Endothelial cell of umbilical vein (primary cell): ENCODE measurements at regions not wholly inside any gene's neighbourhood (a gene's known extent, or its start where the extent isn't known, plus 50 kb on each side); places are given as distances from the start of the nearest gene placed in this dataset.

Experiments used
- BruUV-seq: library from RNA; stranded (reverse); fragments of 400-500 nt; replicated peaks from 2 replicates; lab custom pipeline; 2021; lab: Mats Ljungman, UMichigan
- CTCF ChIA-PET: fragments of 300-600, 350-600 bp; sonication (Branson Sonifier 250); formaldehyde crosslinking; loops from one replicate; lab custom pipeline; 2021; ENCODE audit warnings: antibody characterized with exemption, inconsistent platforms; lab: Charles Lee
- POLR2A ChIA-PET: fragments of 300-600, 350-600 bp; sonication (Branson Sonifier 250); formaldehyde crosslinking; loops from one replicate; lab custom pipeline; 2021; ENCODE audit warnings: antibody characterized with exemption, inconsistent platforms; lab: Charles Lee
- DNase-seq: peaks from one replicate; pipeline ENCODE4 v3.0.0-alpha.2; 2011; ENCODE audit warnings: low read depth, low spot score
- FAIRE-seq: peaks from 2 replicates; lab custom pipeline; 2011; peaks lifted over from hg19 to GRCh38; lab: Jason Lieb, UNC
- H2AFZ ChIP-seq: 2 replicates; pipeline ENCODE4 v1.6.0; 2012; ENCODE audit warnings: low read depth, low read length, control low read depth, inconsistent platforms
- H3K27ac ChIP-seq: 2 replicates; pipeline ENCODE4 v1.5.1; 2011; ENCODE audit warnings: low read depth, mild to moderate bottlenecking, control low read depth, low read length, moderate library complexity; ENCODE audit not compliant: insufficient read depth
- H3K27me3 ChIP-seq, 2 experiments: 2 replicates each; pipeline versions ENCODE4 v1.6.0 to v1.6.1; 2011; ENCODE audit warnings: low read length in 2 of 2, mixed read lengths in 1 of 2; ENCODE audit not compliant: control insufficient read depth in 2 of 2, insufficient read depth in 2 of 2
- H3K36me3 ChIP-seq, 2 experiments: 2 replicates in 1 of 2; 3 replicates in 1 of 2; pipeline ENCODE4 v1.5.1; 2011; ENCODE audit warnings: low read length in 2 of 2, mild to moderate bottlenecking in 1 of 2, moderate library complexity in 1 of 2; ENCODE audit not compliant: control insufficient read depth in 2 of 2, insufficient read depth in 2 of 2; ENCODE audit errors: extremely low read depth in 1 of 2
- H3K4me1 ChIP-seq: 3 replicates; pipeline ENCODE4 v1.5.1; 2011; ENCODE audit warnings: mild to moderate bottlenecking, low read length; ENCODE audit not compliant: control insufficient read depth, insufficient read depth; ENCODE audit errors: extremely low read depth
- H3K4me2 ChIP-seq: 2 replicates; pipeline ENCODE4 v1.6.1; 2011; ENCODE audit warnings: low read length, control low read depth, mixed read lengths; ENCODE audit not compliant: insufficient read depth
- H3K4me3 ChIP-seq, 3 experiments: fragments of 200-600 bp in 1 of 3; sonication (generic), shearing (Covaris generic) in 1 of 3; replicated peaks in 1 of 3; 2 replicates each; pipeline ENCODE4 v1.5.1; 2011 to 2016; ENCODE audit warnings: control low read depth in 3 of 3, low read length in 3 of 3, mild to moderate bottlenecking in 2 of 3, inconsistent platforms in 1 of 3, low read depth in 1 of 3, moderate library complexity in 1 of 3; ENCODE audit not compliant: insufficient read depth in 1 of 3
- H3K79me2 ChIP-seq: 2 replicates; pipeline ENCODE4 v1.6.0; 2012; ENCODE audit warnings: low read length, inconsistent platforms; ENCODE audit not compliant: control insufficient read depth, insufficient read depth
- H3K9ac ChIP-seq: replicated peaks from 2 replicates; pipeline ENCODE3; 2011; ENCODE audit warnings: low read length, control low read depth; ENCODE audit not compliant: insufficient read depth; ENCODE audit errors: extremely low read depth
- H3K9me1 ChIP-seq: replicated peaks from 3 replicates; pipeline ENCODE4 v1.6.0; 2011; ENCODE audit warnings: mild to moderate bottlenecking, low read length; ENCODE audit not compliant: control insufficient read depth, insufficient read depth; ENCODE audit errors: extremely low read depth
- H3K9me3 ChIP-seq: replicated peaks from 2 replicates; pipeline ENCODE4 v1.5.1; 2012; ENCODE audit warnings: low read length, inconsistent platforms; ENCODE audit not compliant: control insufficient read depth, insufficient read depth
- H4K20me1 ChIP-seq: replicated peaks from 2 replicates; pipeline ENCODE3; 2011; ENCODE audit warnings: mild to moderate bottlenecking, low read length; ENCODE audit not compliant: control insufficient read depth, insufficient read depth; ENCODE audit errors: extremely low read depth
- CTCF ChIP-seq, 2 donors: IDR thresholded peaks; 1 replicate in 1 of 2; 2 replicates in 1 of 2; pipeline ENCODE4 v1.5.1; 2011; ENCODE audit warnings: low read length in 2 of 2, mild to moderate bottlenecking in 2 of 2, moderate library complexity in 2 of 2, control low read depth in 1 of 2, inconsistent platforms in 1 of 2, low read depth in 1 of 2; ENCODE audit not compliant: insufficient read depth in 1 of 2; ENCODE audit errors: extremely low read depth in 1 of 2
- EZH2 ChIP-seq: IDR thresholded peaks from 2 replicates; pipeline ENCODE4 v1.6.1; 2012; ENCODE audit warnings: borderline replicate concordance, low read depth, mild to moderate bottlenecking, moderate library complexity, low read length, inconsistent platforms; ENCODE audit not compliant: severe bottlenecking
- FOS ChIP-seq: IDR thresholded peaks from 2 replicates; pipeline ENCODE4 v1.6.1; 2011; ENCODE audit warnings: mild to moderate bottlenecking, low read length, moderate library complexity, borderline replicate concordance; ENCODE audit not compliant: insufficient read depth
- GATA2 ChIP-seq: IDR thresholded peaks from 2 replicates; pipeline ENCODE4 v1.7.0; 2011; ENCODE audit warnings: low read depth, mild to moderate bottlenecking, moderate library complexity, mixed read lengths, low read length; ENCODE audit not compliant: insufficient read length, insufficient read depth
- JUN ChIP-seq: IDR thresholded peaks from 2 replicates; pipeline ENCODE4 v1.6.1; 2011; ENCODE audit warnings: borderline replicate concordance, low read depth; ENCODE audit not compliant: insufficient read length, insufficient read depth
- MAX ChIP-seq: IDR thresholded peaks from 2 replicates; pipeline ENCODE4 v1.6.1; 2011; ENCODE audit not compliant: insufficient read depth, insufficient read length
- MYC ChIP-seq: IDR thresholded peaks from one replicate; pipeline ENCODE4 v1.6.1; 2011; ENCODE audit warnings: mild to moderate bottlenecking, low read depth, low read length
- POLR2A ChIP-seq: IDR thresholded peaks from 2 replicates; pipeline ENCODE4 v1.6.1; 2012; ENCODE audit warnings: low read depth, mild to moderate bottlenecking, control low read depth, low read length
- POLR2AphosphoS5 ChIP-seq: IDR thresholded peaks from 2 replicates; pipeline ENCODE4 v1.6.1; 2012; ENCODE audit warnings: low read depth, mild to moderate bottlenecking, control low read depth, low read length, moderate library complexity; ENCODE audit not compliant: insufficient read depth
- dilution Hi-C: fragments of 300-500 bp; cut with MboI; formaldehyde crosslinking; loops from one replicate; pipeline ENCODE4 v1.15.0; 2019; ENCODE audit warnings: low sequenced_read_pairs; ENCODE audit not compliant: extremely low pct_ligation_motif_present
- intact Hi-C: fragments of 100-400 bp; cut with micrococcal nuclease; formaldehyde crosslinking; loops from one replicate; pipeline ENCODE4 v1.10.0; 2022

GRCh38 chr6:159639721-159640120, 53.3 kb downstream of the SOD2 start:
- BruUV-seq, result no TSS peak
- no peaks in the 10 kb centered on the region for H3K9me1 ChIP-seq
- H3K9ac ChIP-seq, result no peak overlapping the region
- TF ChIP-seq FOS (no peak), POLR2A (no peak), MAX (no peak), POLR2AphosphoS5 (no peak), EZH2 (no peak), GATA2 (no peak), JUN (no peak), MYC (no peak), CTCF (IDR thresholded peaks at IDR 0.05; ENCODE audit: extremely low read depth in 1 of 2, insufficient read depth in 1 of 2, low read depth in 1 of 2, low read length in 2 of 2) (no peak)
- dilution Hi-C loops, result no loop called here
- H3K9me3 ChIP-seq, result no peaks in the 10 kb centered on the region
- H3K27ac ChIP-seq, result no peak overlapping the region
- intact Hi-C loops, result no loop called here
- H3K4me3 ChIP-seq, result no peak overlapping the region
- CTCF ChIA-PET, result interaction anchor here (3.9 kb wide), 1 partner anchor 16 kb away, joined by 27 read pairs; no protein-coding TSS in a partner anchor
- no peaks in the 10 kb centered on the region for H3K36me3 ChIP-seq
- H3K79me2 ChIP-seq, result no peaks in the 10 kb centered on the region
- no peaks in the 10 kb centered on the region for H3K4me1 ChIP-seq
- FAIRE-seq (no peak), DNase-seq (no peak)
- no peak overlapping the region for H3K4me2 ChIP-seq
- H4K20me1 ChIP-seq, result no peaks in the 10 kb centered on the region
- POLR2A ChIA-PET, result no interaction called here
- H2AFZ ChIP-seq, result no peak overlapping the region
- no peaks in the 10 kb centered on the region for H3K27me3 ChIP-seq
